ENCODE measurements at regions not wholly inside any gene's neighbourhood (a gene's known extent, or its start where the extent isn't known, plus 50 kb on each side); places are given as distances from the start of the nearest gene placed in this dataset.

- TF ChIP-seq CTCF (IDR thresholded peaks at IDR 0.05): no peak
Observed at GRCh38 chr9:108750661-108751215, 105.0 kb downstream of the ACTL7B start.

GRCh38 chr9:108748776-108749175 is 107.0 kb downstream of the ACTL7B start:
- TF ChIP-seq CTCF (IDR thresholded peaks at IDR 0.05): no peak

GRCh38 chr9:108746864-108747263 is 108.9 kb downstream of the ACTL7B start:
- TF ChIP-seq CTCF (IDR thresholded peaks at IDR 0.05): no peak

- TF ChIP-seq CTCF (IDR thresholded peaks at IDR 0.05): no peak
Observed at GRCh38 chr9:108746001-108746400, 109.8 kb downstream of the ACTL7B start.

GRCh38 chr9:108744641-108745040 is 111.1 kb downstream of the ACTL7B start:
- TF ChIP-seq CTCF (IDR thresholded peaks at IDR 0.05): no peak

GRCh38 chr9:108743901-108744371 is 111.8 kb downstream of the ACTL7B start:
- no peak for TF ChIP-seq CTCF (IDR thresholded peaks at IDR 0.05)

- TF ChIP-seq CTCF (IDR thresholded peaks at IDR 0.05): no peak
Observed at GRCh38 chr9:108743416-108743815, 112.4 kb downstream of the ACTL7B start.

- TF ChIP-seq CTCF (IDR thresholded peaks at IDR 0.05): no peak
Observed at GRCh38 chr9:108742191-108742590, 113.6 kb downstream of the ACTL7B start.

Measured in LNCAP (cell line).